Right lobe of liver (tissue), 4 donors: ENCODE measurements at regions not wholly inside any gene's neighbourhood (a gene's known extent, or its start where the extent isn't known, plus 50 kb on each side); places are given as distances from the start of the nearest gene placed in this dataset.

Experiments
- POLR2A ChIP-seq: fragments of 450-650 bp; IDR thresholded peaks from one replicate; pipeline ENCODE4 v1.6.1; 2017; ENCODE audit warnings: antibody characterized with exemption, mild to moderate bottlenecking
- TF ChIP-seq, protein P1 (sequence below), 4 donors: fragments of 200-600 bp in 3 of 4; fragments of 450-650 bp in 1 of 4; IDR thresholded peaks; one replicate each; pipeline versions ENCODE4 v1.5.1 to v1.8.0; 2016 to 2022; ENCODE audit warnings: antibody characterized with exemption in 4 of 4, mild to moderate bottlenecking in 2 of 4
- donor health status: DM: no; HTN: no; CAD: no.
- donor health status: DM: no; HTN: no; CAD: no.
- donor health status: DM: no; HTN: yes; CAD: no.

GRCh38 chr12:63206494-63206893 is 55.5 kb upstream of the AVPR1A start:
- TF ChIP-seq, protein P1, sequence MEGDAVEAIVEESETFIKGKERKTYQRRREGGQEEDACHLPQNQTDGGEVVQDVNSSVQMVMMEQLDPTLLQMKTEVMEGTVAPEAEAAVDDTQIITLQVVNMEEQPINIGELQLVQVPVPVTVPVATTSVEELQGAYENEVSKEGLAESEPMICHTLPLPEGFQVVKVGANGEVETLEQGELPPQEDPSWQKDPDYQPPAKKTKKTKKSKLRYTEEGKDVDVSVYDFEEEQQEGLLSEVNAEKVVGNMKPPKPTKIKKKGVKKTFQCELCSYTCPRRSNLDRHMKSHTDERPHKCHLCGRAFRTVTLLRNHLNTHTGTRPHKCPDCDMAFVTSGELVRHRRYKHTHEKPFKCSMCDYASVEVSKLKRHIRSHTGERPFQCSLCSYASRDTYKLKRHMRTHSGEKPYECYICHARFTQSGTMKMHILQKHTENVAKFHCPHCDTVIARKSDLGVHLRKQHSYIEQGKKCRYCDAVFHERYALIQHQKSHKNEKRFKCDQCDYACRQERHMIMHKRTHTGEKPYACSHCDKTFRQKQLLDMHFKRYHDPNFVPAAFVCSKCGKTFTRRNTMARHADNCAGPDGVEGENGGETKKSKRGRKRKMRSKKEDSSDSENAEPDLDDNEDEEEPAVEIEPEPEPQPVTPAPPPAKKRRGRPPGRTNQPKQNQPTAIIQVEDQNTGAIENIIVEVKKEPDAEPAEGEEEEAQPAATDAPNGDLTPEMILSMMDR (IDR thresholded peaks at IDR 0.05): no peak
- TF ChIP-seq POLR2A: no peak
